K562 (cell line): ENCODE measurements at regions not wholly inside any gene's neighbourhood (a gene's known extent, or its start where the extent isn't known, plus 50 kb on each side); places are given as distances from the start of the nearest gene placed in this dataset.

Source experiments
- ATAC-seq: fragments of 200-7000 bp; cut with Tn5 transposase; 3 replicates; pipeline ENCODE4 v1.9.1; 2020; ENCODE audit warnings: moderate library complexity
- BruUV-seq: library from RNA; stranded (reverse); fragments of 400-500 nt; replicated peaks from 2 replicates; lab custom pipeline; 2021; lab: Mats Ljungman, UMichigan
- CTCF ChIA-PET: fragments of 300-600 bp; formaldehyde crosslinking; extraction: SDS; loops from one replicate; lab custom pipeline; 2021; ENCODE audit warnings: low intra/inter-chr PET ratio; lab: Yijun Ruan, JAX
- POLR2A ChIA-PET: fragments of 300-600, 350-650 bp; sonication (Branson Sonifier 250); formaldehyde crosslinking; extraction: SDS; loops from one replicate; lab custom pipeline; 2021; ENCODE audit warnings: antibody characterized with exemption, inconsistent platforms; lab: Yijun Ruan, JAX
- DNase-seq, 4 experiments: peaks; one replicate each; pipeline versions ENCODE4 v3.0.0 to v3.0.0-alpha.2; 2011 to 2018; ENCODE audit warnings: low spot score in 3 of 4, mixed read lengths in 3 of 4; ENCODE audit errors: extremely low read depth in 1 of 4
- FAIRE-seq: peaks from 2 replicates; lab custom pipeline; 2011; peaks lifted over from hg19 to GRCh38; lab: Jason Lieb, UNC
- H2AFZ ChIP-seq: 2 replicates; pipeline ENCODE4 v1.6.0; 2011; ENCODE audit warnings: low read depth, low read length, control low read depth, inconsistent platforms
- H3K27ac ChIP-seq: fragments of 200-600 bp; 3 replicates; pipeline ENCODE4 v1.8.0; 2011; ENCODE audit warnings: low read depth, mild to moderate bottlenecking, control low read depth, inconsistent platforms, low read length, moderate library complexity, mixed read lengths; ENCODE audit errors: extremely low read depth
- H3K27me3 ChIP-seq, 2 experiments: fragments of 300-600 bp in 1 of 2; 2 replicates in 1 of 2; 3 replicates in 1 of 2; pipeline versions ENCODE4 v1.6.0 to v1.8.0; 2011; ENCODE audit warnings: inconsistent platforms in 2 of 2, low read length in 2 of 2, mild to moderate bottlenecking in 1 of 2, mixed read lengths in 1 of 2, moderate library complexity in 1 of 2; ENCODE audit not compliant: control insufficient read depth in 2 of 2, insufficient read depth in 2 of 2
- H3K36me3 ChIP-seq: fragments of 300-600 bp; 3 replicates; pipeline ENCODE4 v1.8.0; 2011; ENCODE audit warnings: mild to moderate bottlenecking, low read length, inconsistent platforms; ENCODE audit not compliant: control insufficient read depth, insufficient read depth
- H3K4me1 ChIP-seq, 2 experiments: fragments of 200-600 bp in 1 of 2; replicated peaks in 1 of 2; 2 replicates in 1 of 2; 3 replicates in 1 of 2; pipeline versions ENCODE4 v1.5.1 to v1.8.0; 2011; ENCODE audit warnings: inconsistent platforms in 2 of 2, low read length in 2 of 2, mild to moderate bottlenecking in 1 of 2, mixed read lengths in 1 of 2, moderate library complexity in 1 of 2; ENCODE audit not compliant: control insufficient read depth in 2 of 2, insufficient read depth in 2 of 2
- H3K4me2 ChIP-seq: 2 replicates; pipeline ENCODE4 v1.6.1; 2011; ENCODE audit warnings: low read length, control low read depth, inconsistent platforms, mixed read lengths; ENCODE audit not compliant: insufficient read depth
- H3K4me3 ChIP-seq: fragments of 200-600 bp; sonication (generic), shearing (Covaris generic); 2 replicates; pipeline ENCODE4 v1.5.1; 2016; ENCODE audit warnings: control low read depth, inconsistent platforms
- H3K79me2 ChIP-seq: fragments of 200-600 bp; 3 replicates; pipeline ENCODE4 v1.8.0; 2011; ENCODE audit warnings: low read length, inconsistent platforms; ENCODE audit not compliant: control insufficient read depth, insufficient read depth
- H3K9ac ChIP-seq, 2 experiments: 2 replicates each; pipeline versions ENCODE4 v1.6.0 to v1.6.1; 2011; ENCODE audit warnings: low read depth in 2 of 2, low read length in 2 of 2, control low read depth in 1 of 2, inconsistent platforms in 1 of 2, mild to moderate bottlenecking in 1 of 2, mixed read lengths in 1 of 2; ENCODE audit not compliant: insufficient read depth in 1 of 2
- H3K9me1 ChIP-seq: one replicate; pipeline ENCODE4 v1.6.0; 2011; ENCODE audit warnings: inconsistent platforms, mild to moderate bottlenecking, low read length, moderate library complexity; ENCODE audit not compliant: control insufficient read depth, insufficient read depth
- H3K9me3 ChIP-seq: replicated peaks from 2 replicates; pipeline ENCODE4 v1.5.1; 2011; ENCODE audit warnings: low read depth, low read length, inconsistent platforms; ENCODE audit not compliant: control insufficient read depth, insufficient read depth
- H4K20me1 ChIP-seq: replicated peaks from 2 replicates; pipeline ENCODE4 v1.6.1; 2011; ENCODE audit warnings: low read length, inconsistent platforms, mixed read lengths; ENCODE audit not compliant: control insufficient read depth, insufficient read depth
- ARHGAP35 ChIP-seq: fragments of 450-650 bp; IDR thresholded peaks from 2 replicates; pipeline ENCODE4 v1.6.1; 2018; ENCODE audit not compliant: partially characterized antibody
- KDM5B ChIP-seq: fragments of 200-600 bp; sonication (generic); IDR thresholded peaks from 2 replicates; pipeline ENCODE4 v1.6.1; 2012; ENCODE audit warnings: low read depth, mild to moderate bottlenecking, moderate library complexity, low read length, control low read depth, inconsistent platforms; ENCODE audit not compliant: insufficient replicate concordance
- NR3C1 ChIP-seq: sonication (generic); formaldehyde crosslinking; IDR thresholded peaks from 2 replicates; pipeline ENCODE4 v1.8.1; 2022; ENCODE audit warnings: missing genetic modification reagents
- POLR2B ChIP-seq: fragments of 450-650 bp; IDR thresholded peaks from 2 replicates; pipeline ENCODE4 v1.6.1; 2018; ENCODE audit warnings: low read depth; ENCODE audit not compliant: partially characterized antibody
- ZZZ3 ChIP-seq: fragments of 450-650 bp; IDR thresholded peaks from 2 replicates; pipeline ENCODE4 v1.6.1; 2016; ENCODE audit warnings: antibody characterized with exemption, mild to moderate bottlenecking, moderate library complexity
- WGBS: fragments of 100-300 bp; shearing (Covaris generic); methylation state at CpG from one replicate; pipeline ENCODE4 v1.1.6; 2016; ENCODE audit warnings: low coverage, mixed read lengths; ENCODE audit not compliant: insufficient coverage; ENCODE audit errors: missing lambda C conversion rate; 5-methylcytosine and 5-hydroxymethylcytosine counted together
- in situ Hi-C: fragments of 300-500 bp; cut with MboI; formaldehyde crosslinking; loops from 4 replicates; pipeline ENCODE4 v1.15.0; 2018; ENCODE audit warnings: inconsistent platforms, mixed read lengths
- intact Hi-C: fragments of 100-400 bp; cut with micrococcal nuclease; formaldehyde crosslinking; loops from 2 replicates; pipeline ENCODE4 v1.14.2; 2022
- TF ChIP-seq, protein P1 (sequence below): fragments of 450-650 bp; formaldehyde crosslinking; IDR thresholded peaks from 2 replicates; pipeline ENCODE4 v1.4.0; 2022; ENCODE audit warnings: missing genetic modification characterization

DNA sequence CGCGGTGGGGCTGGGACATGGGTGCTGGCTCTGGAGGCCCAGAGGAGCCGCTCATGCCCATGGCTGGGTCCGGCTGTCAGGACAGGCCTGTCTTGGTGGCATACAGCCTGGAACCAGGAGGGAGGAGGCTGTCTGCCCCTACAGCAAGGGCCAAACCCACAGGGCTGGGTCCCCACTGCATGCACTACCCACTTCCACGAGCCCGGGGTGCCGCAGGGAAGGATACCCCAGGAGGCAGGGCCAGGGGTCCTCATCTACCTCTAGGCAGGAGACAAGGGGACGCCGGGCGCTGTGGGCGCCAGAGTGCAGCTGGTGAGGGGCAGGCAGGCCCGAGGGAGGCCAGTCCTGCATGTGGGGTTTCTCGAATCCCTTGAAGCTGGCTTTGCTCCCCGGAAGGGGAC lies 95.1 kb upstream of the GPC1 start:
- H3K4me1 ChIP-seq = no peaks in the 10 kb centered on the region
- DNase-seq = no peak
- no peaks in the 10 kb centered on the region for H3K79me2 ChIP-seq
- H3K27me3 ChIP-seq = peaks cover 0 to 9% of the 10 kb centered on the region in 2 experiments; a peak in 2 of 5 replicates
- H3K36me3 ChIP-seq = no peaks in the 10 kb centered on the region
- no peak overlapping the region for H3K4me3 ChIP-seq
- no peak overlapping the region for H3K4me2 ChIP-seq
- ChIA-PET POLR2A (no interaction called here), CTCF (no interaction called here)
- TF ChIP-seq ARHGAP35 = no peak
- TF ChIP-seq NR3C1 = no peak
- TF ChIP-seq KDM5B = no peak
- TF ChIP-seq ZZZ3 = no peak
- TF ChIP-seq POLR2B = no peak
- TF ChIP-seq, protein P1, sequence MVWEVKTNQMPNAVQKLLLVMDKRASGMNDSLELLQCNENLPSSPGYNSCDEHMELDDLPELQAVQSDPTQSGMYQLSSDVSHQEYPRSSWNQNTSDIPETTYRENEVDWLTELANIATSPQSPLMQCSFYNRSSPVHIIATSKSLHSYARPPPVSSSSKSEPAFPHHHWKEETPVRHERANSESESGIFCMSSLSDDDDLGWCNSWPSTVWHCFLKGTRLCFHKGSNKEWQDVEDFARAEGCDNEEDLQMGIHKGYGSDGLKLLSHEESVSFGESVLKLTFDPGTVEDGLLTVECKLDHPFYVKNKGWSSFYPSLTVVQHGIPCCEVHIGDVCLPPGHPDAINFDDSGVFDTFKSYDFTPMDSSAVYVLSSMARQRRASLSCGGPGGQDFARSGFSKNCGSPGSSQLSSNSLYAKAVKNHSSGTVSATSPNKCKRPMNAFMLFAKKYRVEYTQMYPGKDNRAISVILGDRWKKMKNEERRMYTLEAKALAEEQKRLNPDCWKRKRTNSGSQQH (CRISPR knock-in tag) = no peak
- no peak for FAIRE-seq
- no TSS peak for BruUV-seq
- intact Hi-C loops (no loop called here), in situ Hi-C loops (no loop called here)
- no peaks in the 10 kb centered on the region for H3K9me3 ChIP-seq
- WGBS = 4% methylated on average over 6 of the region's 14 CpGs
- H3K9me1 ChIP-seq = no peaks in the 10 kb centered on the region
- no peak overlapping the region for H2AFZ ChIP-seq
- H3K9ac ChIP-seq = no peak overlapping the region; a peak in 1 of 4 replicates
- H3K27ac ChIP-seq = no peak overlapping the region
- no peaks in the 10 kb centered on the region for H4K20me1 ChIP-seq
- no peak for ATAC-seq
